SJSA1 (cell line): ENCODE measurements at regions not wholly inside any gene's neighbourhood (a gene's known extent, or its start where the extent isn't known, plus 50 kb on each side); places are given as distances from the start of the nearest gene placed in this dataset.

Experiments used
- DNase-seq, 2 experiments: peaks; one replicate each; pipeline ENCODE4 v3.0.0-alpha.2; 2015 to 2020; ENCODE audit warnings: low spot score in 2 of 2, low read depth in 1 of 2
- H3K27ac ChIP-seq: fragments of 250-450 bp; sonication (Bioruptor Pico); 2 replicates; pipeline ENCODE4 v1.5.1; 2020; ENCODE audit warnings: mild to moderate bottlenecking, moderate library complexity
- H3K27me3 ChIP-seq: fragments of 250-450 bp; sonication (Bioruptor Pico); replicated peaks from 2 replicates; pipeline ENCODE4 v1.5.1; 2020; ENCODE audit warnings: mild to moderate bottlenecking, moderate library complexity
- H3K36me3 ChIP-seq: fragments of 250-450 bp; sonication (Bioruptor Pico); 2 replicates; pipeline ENCODE4 v1.5.1; 2020; ENCODE audit warnings: mild to moderate bottlenecking
- H3K4me1 ChIP-seq: fragments of 250-450 bp; sonication (Bioruptor Pico); replicated peaks from 2 replicates; pipeline ENCODE4 v1.6.1; 2021; ENCODE audit warnings: mild to moderate bottlenecking
- H3K4me3 ChIP-seq: fragments of 250-450 bp; sonication (Bioruptor Pico); 2 replicates; pipeline ENCODE4 v1.5.1; 2020; ENCODE audit warnings: mild to moderate bottlenecking
- H3K9me3 ChIP-seq: fragments of 250-450 bp; sonication (Bioruptor Pico); replicated peaks from 2 replicates; pipeline ENCODE4 v1.5.1; 2020; ENCODE audit warnings: mild to moderate bottlenecking

DNA sequence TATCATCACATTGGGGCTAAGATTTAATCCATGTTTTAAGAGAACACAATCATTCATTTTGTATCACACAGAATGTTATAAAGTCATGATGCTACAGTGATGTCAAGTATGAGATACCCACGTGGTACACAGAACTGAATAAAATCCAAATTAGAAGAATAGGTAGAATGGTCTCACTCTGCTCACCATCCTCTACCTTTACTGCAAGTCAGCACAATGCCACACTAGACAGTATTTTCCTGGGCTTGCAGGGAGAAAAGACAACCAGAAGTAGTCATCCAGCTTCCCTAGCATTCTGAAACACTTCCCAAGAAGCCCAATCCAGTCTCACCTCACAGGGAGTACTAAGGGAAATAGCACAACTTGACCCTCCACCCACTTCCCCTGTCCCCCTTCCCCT, 856.2 kb upstream of the NRXN1 start:
- no peak for DNase-seq
- Histone ChIP-seq H3K36me3 (no peaks in the 10 kb centered on the region), H3K27me3 (no peaks in the 10 kb centered on the region), H3K9me3 (no peaks in the 10 kb centered on the region; the same call in none of the 2 replicates), H3K27ac (no peak overlapping the region), H3K4me1 (no peaks in the 10 kb centered on the region), H3K4me3 (no peak overlapping the region)

DNA sequence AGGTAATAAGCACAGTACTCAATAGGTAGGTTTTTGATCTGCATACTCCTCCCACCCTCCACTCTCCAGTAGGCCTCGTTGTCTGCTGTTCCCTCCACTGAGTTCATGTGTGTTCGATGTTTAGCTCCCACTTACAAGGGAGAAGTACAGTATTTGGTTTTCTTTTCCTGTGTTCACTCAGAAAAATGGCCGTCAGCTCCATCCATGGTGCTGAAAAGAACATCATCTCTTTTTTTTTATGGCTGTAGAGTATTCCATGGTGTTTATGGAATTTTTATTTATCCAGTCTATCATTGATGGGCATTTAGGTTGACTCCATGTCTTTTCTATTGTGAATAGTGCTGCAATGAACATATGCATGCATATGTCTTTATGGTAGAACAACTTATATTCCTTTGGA, 849.7 kb upstream of the NRXN1 start:
- H3K27me3 ChIP-seq, result no peaks in the 10 kb centered on the region
- H3K4me1 ChIP-seq, result no peaks in the 10 kb centered on the region
- H3K36me3 ChIP-seq, result no peaks in the 10 kb centered on the region

DNA sequence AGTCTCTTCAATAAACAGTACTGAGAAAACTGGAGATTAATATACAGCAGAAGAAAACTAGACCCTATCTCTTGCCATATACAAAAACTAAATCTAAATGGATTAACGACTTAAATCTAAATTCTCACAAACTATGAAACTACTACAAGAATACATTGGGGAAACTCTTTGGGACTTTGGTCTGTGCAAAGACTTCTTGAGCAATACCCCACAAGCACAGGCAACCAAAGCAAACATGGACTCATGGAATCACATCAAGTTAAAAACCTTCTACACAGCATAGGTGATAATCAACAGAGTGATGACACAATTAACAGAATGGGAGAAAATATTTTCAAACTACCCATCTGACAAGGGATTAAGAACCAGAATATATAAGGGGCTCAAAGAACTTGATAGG, 848.2 kb upstream of the NRXN1 start:
- no peak for DNase-seq
- H3K4me1 ChIP-seq, result no peaks in the 10 kb centered on the region
- H3K4me3 ChIP-seq, result no peak overlapping the region
- H3K27me3 ChIP-seq, result no peaks in the 10 kb centered on the region
- H3K9me3 ChIP-seq, result no peaks in the 10 kb centered on the region; the same call in none of the 2 replicates
- no peaks in the 10 kb centered on the region for H3K36me3 ChIP-seq
- no peak overlapping the region for H3K27ac ChIP-seq

More for the DNA sequence above, 849.7 kb upstream of the NRXN1 start:
- H3K27ac ChIP-seq, result no peak overlapping the region
- no peak overlapping the region for H3K4me3 ChIP-seq
- H3K9me3 ChIP-seq, result no peaks in the 10 kb centered on the region; the same call in none of the 2 replicates
- no peak for DNase-seq

DNA sequence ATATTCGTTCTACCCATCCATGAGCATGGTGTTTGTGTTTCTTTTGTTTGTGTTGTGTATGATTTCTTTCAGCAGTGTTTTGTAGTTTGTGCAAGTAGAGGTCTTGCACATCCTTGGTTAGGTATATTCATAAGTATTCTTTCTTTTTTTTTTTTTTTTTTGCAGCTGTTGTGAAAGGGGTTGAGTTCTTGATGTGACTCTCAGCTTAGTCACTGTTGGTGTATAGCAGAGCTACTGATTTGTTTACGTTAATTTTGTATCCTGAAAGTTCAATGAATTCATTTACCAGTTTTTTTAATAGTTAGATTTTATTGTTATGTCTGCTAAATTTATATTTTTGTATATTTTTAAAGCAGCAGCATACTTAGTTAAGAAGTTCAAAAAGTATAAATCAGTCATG, 834.4 kb upstream of the NRXN1 start:
- no peak overlapping the region for H3K4me3 ChIP-seq
- no peak overlapping the region for H3K27ac ChIP-seq
- no peaks in the 10 kb centered on the region for H3K27me3 ChIP-seq
- DNase-seq, result no peak
- no peaks in the 10 kb centered on the region for H3K4me1 ChIP-seq
- H3K9me3 ChIP-seq, result 0 out of 2 replicates have a peak, but pooled peaks cover 3% of the 10 kb centered on the region
- no peaks in the 10 kb centered on the region for H3K36me3 ChIP-seq

DNA sequence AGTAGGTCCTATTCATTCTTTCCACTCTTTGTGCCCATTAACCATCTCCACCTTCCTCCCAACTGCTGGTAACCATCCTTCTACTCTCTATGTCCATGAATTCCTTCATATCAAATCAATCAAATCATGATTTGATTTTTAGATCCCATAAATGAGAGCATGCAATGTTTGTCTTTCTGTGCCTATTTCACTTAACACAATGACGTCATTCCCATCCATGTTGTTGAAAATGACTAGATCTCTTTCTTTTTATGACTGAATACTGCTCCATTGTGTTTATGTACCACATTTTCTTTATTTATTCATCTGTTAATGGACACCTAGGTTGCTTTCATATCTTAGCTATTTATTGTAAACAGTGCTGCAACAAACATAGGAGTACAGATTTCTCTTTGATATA, 827.3 kb upstream of the NRXN1 start:
- Histone ChIP-seq H3K4me1 (no peaks in the 10 kb centered on the region), H3K4me3 (no peak overlapping the region), H3K9me3 (0 out of 2 replicates have a peak, but pooled peaks cover 4% of the 10 kb centered on the region), H3K27ac (no peak overlapping the region), H3K27me3 (no peaks in the 10 kb centered on the region), H3K36me3 (no peaks in the 10 kb centered on the region)
- DNase-seq, result no peak

DNA sequence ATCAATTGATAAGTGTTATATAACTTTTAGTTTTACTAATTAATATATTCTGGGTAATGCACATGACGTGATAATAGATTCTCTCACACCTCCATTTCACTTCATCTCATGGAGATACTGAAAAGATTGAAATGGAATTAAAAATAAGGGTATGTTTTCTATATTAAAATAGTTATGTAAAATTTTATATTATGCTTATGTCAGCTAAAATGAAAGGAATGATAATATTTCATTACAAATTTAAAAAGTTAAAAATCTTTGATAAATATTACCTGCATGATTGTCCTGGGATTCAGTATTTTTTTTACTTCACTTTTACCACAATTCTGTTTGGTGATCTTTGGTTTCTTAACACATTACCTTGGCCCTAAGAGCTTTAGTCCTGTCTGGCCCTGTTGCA, 823.8 kb upstream of the NRXN1 start:
- Histone ChIP-seq H3K4me1 (no peaks in the 10 kb centered on the region), H3K27me3 (no peaks in the 10 kb centered on the region), H3K4me3 (no peak overlapping the region), H3K27ac (no peak overlapping the region), H3K9me3 (no peaks in the 10 kb centered on the region), H3K36me3 (no peaks in the 10 kb centered on the region)
- no peak for DNase-seq

DNA sequence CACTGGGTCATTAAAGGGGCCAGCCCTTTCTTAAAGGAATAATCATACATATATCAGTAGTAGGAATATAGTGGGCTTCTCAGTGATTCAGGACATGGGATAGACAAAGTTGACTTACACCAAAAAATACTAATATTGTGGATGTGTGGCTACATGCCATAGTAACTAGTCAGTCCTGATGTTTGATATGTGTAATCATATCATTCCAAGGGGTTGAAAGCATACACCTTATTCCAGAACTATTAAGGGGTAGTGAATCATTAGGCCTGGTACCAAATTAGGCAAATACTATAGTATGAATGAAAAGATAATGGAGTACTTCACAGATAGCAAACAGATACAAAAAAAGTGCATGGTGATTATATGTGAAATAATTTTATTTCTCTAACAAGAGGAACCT, 814.9 kb upstream of the NRXN1 start:
- H3K4me1 ChIP-seq, result no peaks in the 10 kb centered on the region
- no peaks in the 10 kb centered on the region; the same call in none of the 2 replicates for H3K9me3 ChIP-seq
- no peak overlapping the region for H3K27ac ChIP-seq
- no peaks in the 10 kb centered on the region for H3K27me3 ChIP-seq
- DNase-seq, result no peak
- no peaks in the 10 kb centered on the region for H3K36me3 ChIP-seq
- H3K4me3 ChIP-seq, result no peak overlapping the region

DNA sequence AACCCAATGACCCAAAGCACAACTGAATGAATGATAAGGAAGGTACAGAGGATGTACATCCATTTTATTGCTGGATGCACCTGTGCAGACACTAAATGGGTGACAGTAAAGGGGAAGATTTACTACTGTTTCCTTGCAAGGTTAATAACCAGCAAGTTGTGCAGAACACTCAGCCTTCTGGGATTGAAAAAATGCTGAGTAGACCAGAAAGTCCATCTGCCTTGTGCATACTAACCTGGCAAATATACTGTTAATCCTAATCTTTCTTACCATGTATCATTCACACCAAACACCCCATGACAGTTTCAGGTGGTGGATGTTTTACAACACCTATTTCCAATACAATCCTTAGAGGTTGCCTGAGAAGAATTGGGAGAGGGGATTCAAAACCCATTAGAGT, 814.1 kb upstream of the NRXN1 start:
- Histone ChIP-seq H3K27ac (no peak overlapping the region), H3K36me3 (no peaks in the 10 kb centered on the region), H3K4me1 (no peaks in the 10 kb centered on the region), H3K27me3 (no peaks in the 10 kb centered on the region), H3K4me3 (no peak overlapping the region), H3K9me3 (no peaks in the 10 kb centered on the region; the same call in none of the 2 replicates)
- no peak for DNase-seq

DNA sequence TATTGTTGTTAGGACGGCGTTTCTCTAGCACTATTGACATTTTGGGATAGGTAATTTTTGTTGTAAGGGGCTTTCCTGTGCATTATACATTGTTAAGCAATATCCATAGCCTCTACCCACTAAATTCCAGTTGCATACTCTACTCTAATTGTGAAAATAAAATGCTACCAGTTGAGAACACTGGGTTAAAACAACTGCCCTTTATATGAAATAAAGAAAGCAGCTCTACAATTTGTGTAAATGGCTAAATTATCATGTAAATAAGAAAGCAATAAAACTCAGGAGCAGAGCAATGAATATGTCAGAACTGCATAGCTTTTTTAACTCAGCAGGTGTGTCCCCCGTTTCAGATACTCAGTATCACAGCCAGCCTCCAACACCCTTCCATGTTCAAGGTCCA, 812.7 kb upstream of the NRXN1 start:
- Histone ChIP-seq H3K27me3 (no peaks in the 10 kb centered on the region), H3K4me3 (no peak overlapping the region), H3K9me3 (no peaks in the 10 kb centered on the region; the same call in none of the 2 replicates), H3K36me3 (no peaks in the 10 kb centered on the region), H3K4me1 (no peaks in the 10 kb centered on the region), H3K27ac (no peak overlapping the region)
- DNase-seq, result no peak

DNA sequence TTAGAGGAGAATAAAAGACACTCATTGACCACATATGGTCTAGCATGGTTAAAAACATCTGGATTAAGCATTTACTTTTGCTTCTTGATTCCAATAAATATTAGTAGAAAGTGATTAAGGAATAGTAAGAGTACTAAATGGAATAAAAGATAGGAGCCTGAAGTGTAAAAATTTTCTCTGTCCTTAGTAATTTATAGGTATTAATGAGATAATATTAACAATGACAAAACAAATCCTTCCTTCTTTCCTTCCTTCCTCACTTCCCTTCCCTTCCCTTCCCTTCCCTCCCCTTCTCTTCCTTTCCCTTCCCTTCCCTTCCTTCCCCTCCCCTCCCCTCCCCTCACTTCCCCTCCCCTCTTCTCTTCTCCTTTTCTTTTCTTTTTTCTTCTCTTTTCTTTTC, 797.5 kb upstream of the NRXN1 start:
- Histone ChIP-seq H3K9me3 (no peaks in the 10 kb centered on the region), H3K27me3 (no peaks in the 10 kb centered on the region), H3K36me3 (no peaks in the 10 kb centered on the region), H3K4me3 (no peak overlapping the region), H3K4me1 (no peaks in the 10 kb centered on the region), H3K27ac (no peak overlapping the region)
- DNase-seq, result no peak

DNA sequence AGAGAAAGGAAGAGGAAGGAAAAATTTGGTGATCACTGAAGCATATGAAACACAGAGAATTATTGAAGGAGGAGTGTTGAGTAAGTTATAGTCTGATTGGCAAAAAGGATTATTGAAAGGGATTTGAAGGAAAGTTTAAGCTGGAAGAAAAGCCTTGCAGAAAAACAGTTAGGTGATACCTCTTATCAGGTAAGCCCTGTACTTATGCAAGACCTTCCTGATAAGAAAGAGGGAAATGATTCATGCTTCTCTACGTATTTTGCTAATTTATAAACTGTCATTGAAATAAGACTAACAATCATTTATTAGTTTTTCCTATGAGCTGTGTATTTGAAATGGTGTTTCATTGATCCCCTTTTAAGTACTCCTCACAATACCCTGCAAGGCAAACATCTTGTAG, 793.9 kb upstream of the NRXN1 start:
- H3K4me1 ChIP-seq, result no peaks in the 10 kb centered on the region
- no peaks in the 10 kb centered on the region for H3K36me3 ChIP-seq
- H3K27me3 ChIP-seq, result no peaks in the 10 kb centered on the region
- DNase-seq, result no peak
- H3K9me3 ChIP-seq, result no peaks in the 10 kb centered on the region
- H3K4me3 ChIP-seq, result no peak overlapping the region
- no peak overlapping the region for H3K27ac ChIP-seq

DNA sequence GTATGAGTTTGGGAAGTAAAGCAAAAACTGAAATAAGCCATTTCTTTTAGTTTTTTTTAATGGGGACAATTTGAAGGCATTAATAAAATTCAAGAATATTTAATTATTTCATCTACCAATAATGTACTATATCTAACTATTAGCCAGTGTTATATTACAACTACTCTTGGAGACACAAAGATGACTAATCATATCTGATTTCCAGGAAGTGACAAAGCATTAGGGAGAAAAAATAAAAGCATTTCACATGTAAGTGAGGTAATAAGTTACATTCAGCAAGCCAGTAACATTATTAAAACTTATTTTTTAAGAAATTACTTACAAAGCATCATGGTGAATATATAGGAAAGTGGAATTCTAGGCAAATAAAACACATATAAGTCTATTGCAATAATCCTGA, 781.3 kb upstream of the NRXN1 start:
- Histone ChIP-seq H3K27me3 (no peaks in the 10 kb centered on the region), H3K9me3 (no peaks in the 10 kb centered on the region), H3K4me1 (no peaks in the 10 kb centered on the region), H3K36me3 (no peaks in the 10 kb centered on the region), H3K27ac (no peak overlapping the region), H3K4me3 (no peak overlapping the region)
- no peak for DNase-seq

DNA sequence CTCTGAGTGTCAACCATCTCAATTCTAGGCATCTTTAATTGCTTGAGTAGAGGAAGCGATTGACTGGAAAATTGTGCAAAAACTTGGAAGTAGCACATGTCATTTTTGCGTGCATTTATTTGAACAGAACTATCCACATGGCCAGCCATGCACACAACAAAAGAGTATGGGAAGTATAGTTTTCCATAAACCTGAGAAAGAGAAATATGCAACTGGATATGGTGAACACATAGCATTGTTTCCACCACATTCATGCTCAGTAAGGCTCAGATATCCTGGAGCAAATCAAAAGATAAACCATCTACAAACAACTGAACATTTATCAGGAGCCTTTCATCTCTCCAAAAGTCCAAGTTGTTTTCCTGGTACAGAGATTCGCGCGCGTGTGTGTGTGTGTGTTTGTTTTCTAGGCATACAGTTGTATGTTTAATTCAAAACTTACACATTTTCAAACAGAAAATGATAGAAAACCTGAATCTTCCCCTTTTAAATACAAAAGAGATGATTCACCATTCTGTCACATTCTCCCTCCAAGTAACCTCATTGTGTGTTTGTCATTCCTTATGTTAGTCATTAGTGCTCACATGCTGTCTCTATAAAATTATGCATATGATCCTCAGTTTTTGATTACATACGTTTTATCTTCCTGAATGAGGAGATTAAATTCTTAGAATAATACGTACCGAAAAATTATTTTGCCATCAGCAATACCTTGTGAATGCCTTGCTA, 780.4 kb upstream of the NRXN1 start:
- Histone ChIP-seq H3K27me3 (no peaks in the 10 kb centered on the region), H3K9me3 (peaks cover 4% of the 10 kb centered on the region; the same call in 1 of the 2 replicates), H3K27ac (no peak overlapping the region), H3K4me1 (no peaks in the 10 kb centered on the region), H3K4me3 (no peak overlapping the region), H3K36me3 (no peaks in the 10 kb centered on the region)
- DNase-seq, result no peak

DNA sequence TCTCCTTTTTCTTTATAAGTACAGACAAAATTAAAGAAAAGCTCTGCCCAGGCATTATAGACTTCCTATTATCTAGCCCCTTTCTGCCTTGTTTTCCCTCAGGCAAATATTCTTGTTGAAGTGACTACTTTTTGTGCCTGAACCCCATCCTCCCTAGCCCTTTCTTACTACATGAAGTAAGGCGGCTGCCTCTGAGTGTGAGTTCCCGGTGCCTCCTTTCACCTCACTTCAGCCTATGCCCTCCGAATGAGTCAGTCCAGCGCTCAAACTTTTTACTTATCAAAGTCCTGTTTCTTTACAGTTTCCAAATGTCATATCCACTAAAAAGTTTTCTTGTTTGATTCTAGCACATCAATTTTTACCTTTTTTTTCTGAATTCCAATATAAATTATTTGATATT, 778.3 kb upstream of the NRXN1 start:
- no peak overlapping the region for H3K27ac ChIP-seq
- peaks cover 4% of the 10 kb centered on the region; the same call in 1 of the 2 replicates for H3K9me3 ChIP-seq
- no peak for DNase-seq

DNA sequence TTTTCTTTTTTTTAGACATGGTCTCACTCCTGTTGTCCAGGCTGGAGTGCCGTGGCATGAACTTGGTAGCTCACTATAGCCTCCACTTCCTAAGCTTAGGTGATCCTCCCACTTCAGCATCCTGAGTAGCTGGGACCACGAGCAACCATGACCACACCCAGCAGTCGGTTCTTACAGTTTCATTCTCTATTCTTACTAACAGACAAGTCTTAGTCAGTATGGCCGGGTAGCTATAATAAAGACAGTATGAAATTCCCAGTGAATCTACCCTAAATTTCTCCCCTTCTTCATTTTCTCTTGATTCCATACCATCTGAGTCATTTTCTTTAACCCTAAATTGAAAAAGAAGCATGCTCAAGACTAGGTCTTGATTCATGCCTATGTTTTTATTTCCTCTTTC, 775.3 kb upstream of the NRXN1 start:
- H3K36me3 ChIP-seq, result no peaks in the 10 kb centered on the region
- H3K27me3 ChIP-seq, result no peaks in the 10 kb centered on the region
- H3K4me1 ChIP-seq, result no peaks in the 10 kb centered on the region
- peaks cover 4% of the 10 kb centered on the region; the same call in 1 of the 2 replicates for H3K9me3 ChIP-seq
- DNase-seq, result no peak
- no peak overlapping the region for H3K4me3 ChIP-seq
- no peak overlapping the region for H3K27ac ChIP-seq

More for the DNA sequence above, 778.3 kb upstream of the NRXN1 start:
- no peaks in the 10 kb centered on the region for H3K27me3 ChIP-seq
- H3K4me3 ChIP-seq, result no peak overlapping the region
- H3K36me3 ChIP-seq, result no peaks in the 10 kb centered on the region
- no peaks in the 10 kb centered on the region for H3K4me1 ChIP-seq
